Ascending aorta (tissue), 2 donors: ENCODE measurements at regions not wholly inside any gene's neighbourhood (a gene's known extent, or its start where the extent isn't known, plus 50 kb on each side); places are given as distances from the start of the nearest gene placed in this dataset.

Experiments
- DNase-seq, 2 donors: peaks; one replicate each; pipeline ENCODE4 v3.0.0-alpha.2; 2019; ENCODE audit warnings: low spot score in 2 of 2
- H3K27ac ChIP-seq, 2 donors: fragments of 200-600 bp; sonication (generic); one replicate each; pipeline ENCODE4 v1.5.1; 2016 to 2017; ENCODE audit warnings: mild to moderate bottlenecking in 1 of 2
- H3K27me3 ChIP-seq: fragments of 200-600 bp; sonication (generic); one replicate; pipeline ENCODE4 v1.5.1; 2017
- H3K36me3 ChIP-seq, 2 donors: fragments of 200-600 bp; sonication (generic); one replicate each; pipeline ENCODE4 v1.5.1; 2016
- H3K4me1 ChIP-seq, 2 donors: fragments of 200-600 bp; sonication (generic); one replicate each; pipeline ENCODE4 v1.5.1; 2016 to 2017; ENCODE audit warnings: mild to moderate bottlenecking in 1 of 2
- H3K4me3 ChIP-seq, 2 donors: fragments of 200-600 bp; sonication (generic); one replicate each; pipeline ENCODE4 v1.5.1; 2016 to 2017; ENCODE audit warnings: mild to moderate bottlenecking in 1 of 2
- H3K9me3 ChIP-seq, 2 donors: fragments of 200-600 bp; sonication (generic); one replicate each; pipeline ENCODE4 v1.5.1; 2016
- intact Hi-C: fragments of 100-400 bp; cut with DNase I; formaldehyde crosslinking; loops from one replicate; pipeline ENCODE4 v1.15.1; 2023
- TF ChIP-seq, protein P1 (sequence below), 3 experiments: fragments of 200-600 bp in 2 of 3; fragments of 450-650 bp in 1 of 3; sonication (generic) in 2 of 3; IDR thresholded peaks; one replicate each; pipeline ENCODE4 v1.5.1; 2016 to 2019; ENCODE audit warnings: antibody characterized with exemption in 3 of 3, mild to moderate bottlenecking in 1 of 3, moderate library complexity in 1 of 3

DNA sequence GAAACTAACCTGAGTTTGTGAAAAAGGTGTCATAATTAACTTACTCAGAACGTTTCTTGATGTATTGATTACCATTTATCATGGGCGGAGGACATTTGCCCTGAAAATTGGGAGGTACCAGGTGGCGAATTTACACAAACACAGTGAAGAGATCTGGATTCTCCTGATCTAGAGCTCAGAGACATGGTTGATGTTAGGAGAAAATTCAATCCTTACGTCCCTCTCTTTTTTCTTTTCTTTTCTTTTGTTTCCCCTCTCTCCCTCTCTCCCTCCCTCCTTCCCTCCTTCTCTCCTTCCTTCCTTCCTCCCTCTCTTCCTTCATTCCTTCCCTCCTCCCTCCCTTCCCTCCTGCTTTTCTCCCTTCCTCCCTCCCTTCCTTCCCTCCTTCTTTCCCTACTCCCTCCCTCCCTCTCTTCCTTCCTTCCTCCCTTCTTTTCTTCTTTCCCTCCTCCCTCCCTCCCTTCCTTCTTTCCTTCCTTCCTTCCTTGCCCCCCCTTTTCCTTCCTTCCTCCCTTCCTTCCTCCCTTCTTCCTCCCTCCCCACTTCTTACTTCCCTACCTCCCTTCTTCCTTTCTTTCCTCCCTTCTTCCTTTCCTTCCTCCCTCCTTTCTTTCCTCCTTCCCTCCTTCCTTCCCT, 234.1 kb downstream of the OTOR start:
- H3K9me3 ChIP-seq, result no peaks in the 10 kb centered on the region
- no peaks in the 10 kb centered on the region for H3K27me3 ChIP-seq
- intact Hi-C loops, result no loop called here

DNA sequence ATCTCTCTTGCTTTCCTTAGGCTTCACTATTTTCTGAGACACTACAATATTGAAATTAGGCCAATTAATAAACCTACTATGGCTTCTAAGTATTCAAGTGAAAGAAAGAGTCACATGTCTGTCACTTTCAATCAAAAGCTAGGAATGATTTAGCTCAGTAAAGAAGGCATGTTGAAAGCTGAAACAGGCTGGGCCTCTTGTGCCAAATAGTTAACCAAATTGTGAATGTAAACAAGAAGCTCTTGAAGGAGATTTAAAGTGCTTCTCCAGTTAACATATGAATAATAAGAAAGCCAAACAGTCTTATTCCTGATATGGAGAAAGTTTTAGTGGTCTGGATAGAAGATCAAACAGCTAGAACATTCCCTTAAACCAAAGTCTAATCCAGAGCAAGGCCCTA, 236.3 kb downstream of the OTOR start:
- no peak for DNase-seq
- Histone ChIP-seq H3K9me3 (no peaks in the 10 kb centered on the region), H3K36me3 (no peaks in the 10 kb centered on the region), H3K4me1 (no peaks in the 10 kb centered on the region), H3K4me3 (no peak overlapping the region), H3K27ac (no peak overlapping the region), H3K27me3 (no peaks in the 10 kb centered on the region)
- TF ChIP-seq, protein P1, sequence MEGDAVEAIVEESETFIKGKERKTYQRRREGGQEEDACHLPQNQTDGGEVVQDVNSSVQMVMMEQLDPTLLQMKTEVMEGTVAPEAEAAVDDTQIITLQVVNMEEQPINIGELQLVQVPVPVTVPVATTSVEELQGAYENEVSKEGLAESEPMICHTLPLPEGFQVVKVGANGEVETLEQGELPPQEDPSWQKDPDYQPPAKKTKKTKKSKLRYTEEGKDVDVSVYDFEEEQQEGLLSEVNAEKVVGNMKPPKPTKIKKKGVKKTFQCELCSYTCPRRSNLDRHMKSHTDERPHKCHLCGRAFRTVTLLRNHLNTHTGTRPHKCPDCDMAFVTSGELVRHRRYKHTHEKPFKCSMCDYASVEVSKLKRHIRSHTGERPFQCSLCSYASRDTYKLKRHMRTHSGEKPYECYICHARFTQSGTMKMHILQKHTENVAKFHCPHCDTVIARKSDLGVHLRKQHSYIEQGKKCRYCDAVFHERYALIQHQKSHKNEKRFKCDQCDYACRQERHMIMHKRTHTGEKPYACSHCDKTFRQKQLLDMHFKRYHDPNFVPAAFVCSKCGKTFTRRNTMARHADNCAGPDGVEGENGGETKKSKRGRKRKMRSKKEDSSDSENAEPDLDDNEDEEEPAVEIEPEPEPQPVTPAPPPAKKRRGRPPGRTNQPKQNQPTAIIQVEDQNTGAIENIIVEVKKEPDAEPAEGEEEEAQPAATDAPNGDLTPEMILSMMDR (IDR thresholded peaks at IDR 0.05), result no peak
- intact Hi-C loops, result no loop called here

More for the DNA sequence above, 234.1 kb downstream of the OTOR start:
- Histone ChIP-seq H3K4me1 (no peaks in the 10 kb centered on the region), H3K4me3 (no peak overlapping the region), H3K27ac (no peak overlapping the region), H3K36me3 (no peaks in the 10 kb centered on the region)
- DNase-seq, result no peak
- TF ChIP-seq, protein P1 (IDR thresholded peaks at IDR 0.05), result no peak

GRCh38 chr20:17003170-17003870, 223.5 kb upstream of the PCSK2 start:
- intact Hi-C loops, result no loop called here
- H3K27me3 ChIP-seq, result no peaks in the 10 kb centered on the region
- H3K27ac ChIP-seq, result no peak overlapping the region
- H3K36me3 ChIP-seq, result no peaks in the 10 kb centered on the region
- H3K9me3 ChIP-seq, result no peaks in the 10 kb centered on the region
- TF ChIP-seq, protein P1 (IDR thresholded peaks at IDR 0.05), result no peak
- no peak for DNase-seq
- H3K4me3 ChIP-seq, result no peak overlapping the region
- H3K4me1 ChIP-seq, result no peaks in the 10 kb centered on the region

GRCh38 chr20:17010181-17010580, 216.7 kb upstream of the PCSK2 start:
- Histone ChIP-seq H3K36me3 (no peaks in the 10 kb centered on the region), H3K4me3 (no peak overlapping the region), H3K27ac (no peak overlapping the region), H3K27me3 (no peaks in the 10 kb centered on the region), H3K4me1 (no peaks in the 10 kb centered on the region), H3K9me3 (no peaks in the 10 kb centered on the region)
- no peak for DNase-seq
- intact Hi-C loops, result no loop called here
- TF ChIP-seq, protein P1 (IDR thresholded peaks at IDR 0.05), result no peak

DNA sequence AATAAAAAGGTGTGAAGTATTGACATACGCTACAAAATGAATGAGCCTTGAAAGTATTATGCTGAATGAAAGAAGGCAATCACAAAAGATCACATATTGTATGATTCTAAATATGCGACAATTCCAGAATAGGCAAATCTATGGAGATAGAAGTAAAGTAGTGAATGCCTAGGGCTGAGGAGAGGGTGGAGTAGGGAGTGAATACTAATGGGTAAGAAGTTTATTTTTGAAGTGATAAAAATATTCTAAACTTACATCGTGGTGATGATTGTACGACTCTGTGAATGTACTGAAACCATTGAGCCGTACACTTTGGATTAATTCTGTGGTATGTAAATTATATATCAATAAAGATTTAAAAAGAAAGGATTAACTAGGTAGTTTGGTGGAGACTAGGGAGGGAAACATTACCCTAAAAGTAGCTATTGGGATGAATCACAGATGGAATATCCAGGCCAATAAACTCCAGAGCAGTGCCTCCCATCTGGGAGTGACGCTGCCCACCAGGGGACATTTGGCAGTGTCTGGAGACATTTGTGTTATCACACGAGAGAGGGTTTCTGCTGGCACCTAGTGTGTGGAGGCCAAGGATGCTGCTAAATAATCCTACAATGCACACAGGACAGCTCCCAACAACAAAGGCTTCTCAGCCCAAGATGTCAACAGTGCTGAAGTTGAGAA, 214.2 kb upstream of the PCSK2 start:
- intact Hi-C loops, result no loop called here
- H3K27me3 ChIP-seq, result no peaks in the 10 kb centered on the region

More for the DNA sequence above, 214.2 kb upstream of the PCSK2 start:
- Histone ChIP-seq H3K27ac (no peak overlapping the region), H3K4me1 (no peaks in the 10 kb centered on the region), H3K4me3 (no peak overlapping the region), H3K36me3 (no peaks in the 10 kb centered on the region), H3K9me3 (no peaks in the 10 kb centered on the region)
- no peak for DNase-seq
- TF ChIP-seq, protein P1 (IDR thresholded peaks at IDR 0.05), result no peak
